GM12872 (cell line): ENCODE measurements at regions not wholly inside any gene's neighbourhood (a gene's known extent, or its start where the extent isn't known, plus 50 kb on each side); places are given as distances from the start of the nearest gene placed in this dataset.

Experiments used
- TF ChIP-seq, protein P1 (sequence below): IDR thresholded peaks from 3 replicates; pipeline ENCODE4 v1.5.1; 2011; ENCODE audit warnings: low read depth, mild to moderate bottlenecking, low read length, moderate library complexity; ENCODE audit not compliant: insufficient read depth

DNA sequence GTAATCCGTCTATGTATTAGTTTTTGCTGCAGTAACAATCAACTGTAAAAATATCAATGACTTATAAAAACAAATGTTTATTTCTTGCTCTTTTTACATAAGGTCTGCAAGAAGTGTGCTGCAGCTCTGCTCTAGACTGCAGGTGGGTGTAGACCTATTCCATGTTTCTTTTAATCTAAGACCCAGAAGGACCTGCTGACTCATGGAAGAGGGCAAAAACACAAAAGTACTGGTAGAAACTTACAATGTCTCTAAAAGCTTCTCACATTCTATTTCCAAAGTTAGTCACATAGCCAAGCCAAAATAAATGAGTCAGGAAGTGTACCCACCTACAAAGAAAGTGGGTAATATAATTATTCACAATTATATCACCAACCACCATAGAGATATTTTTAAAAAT, 435.9 kb upstream of the FAT3 start:
- TF ChIP-seq, protein P1, sequence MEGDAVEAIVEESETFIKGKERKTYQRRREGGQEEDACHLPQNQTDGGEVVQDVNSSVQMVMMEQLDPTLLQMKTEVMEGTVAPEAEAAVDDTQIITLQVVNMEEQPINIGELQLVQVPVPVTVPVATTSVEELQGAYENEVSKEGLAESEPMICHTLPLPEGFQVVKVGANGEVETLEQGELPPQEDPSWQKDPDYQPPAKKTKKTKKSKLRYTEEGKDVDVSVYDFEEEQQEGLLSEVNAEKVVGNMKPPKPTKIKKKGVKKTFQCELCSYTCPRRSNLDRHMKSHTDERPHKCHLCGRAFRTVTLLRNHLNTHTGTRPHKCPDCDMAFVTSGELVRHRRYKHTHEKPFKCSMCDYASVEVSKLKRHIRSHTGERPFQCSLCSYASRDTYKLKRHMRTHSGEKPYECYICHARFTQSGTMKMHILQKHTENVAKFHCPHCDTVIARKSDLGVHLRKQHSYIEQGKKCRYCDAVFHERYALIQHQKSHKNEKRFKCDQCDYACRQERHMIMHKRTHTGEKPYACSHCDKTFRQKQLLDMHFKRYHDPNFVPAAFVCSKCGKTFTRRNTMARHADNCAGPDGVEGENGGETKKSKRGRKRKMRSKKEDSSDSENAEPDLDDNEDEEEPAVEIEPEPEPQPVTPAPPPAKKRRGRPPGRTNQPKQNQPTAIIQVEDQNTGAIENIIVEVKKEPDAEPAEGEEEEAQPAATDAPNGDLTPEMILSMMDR: no peak

DNA sequence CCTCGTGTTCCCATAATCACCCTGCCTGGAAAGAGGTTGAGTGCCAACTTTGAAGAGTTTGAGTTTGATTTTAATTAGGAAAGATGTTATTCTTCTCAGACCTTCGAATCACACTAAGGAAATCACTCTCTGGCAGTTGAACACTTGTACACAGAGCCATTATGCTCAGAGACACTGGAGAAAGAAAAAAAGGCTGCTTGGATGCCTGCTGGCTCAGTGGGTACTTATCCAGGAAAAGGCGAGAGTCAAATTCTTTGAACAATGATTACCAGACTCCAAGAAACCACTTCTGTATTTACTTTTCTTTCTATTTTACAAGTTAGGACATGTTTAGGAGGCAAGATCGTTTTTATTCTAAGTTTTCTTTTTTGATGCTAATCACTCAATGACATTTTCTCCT, 438.5 kb upstream of the FAT3 start:
- TF ChIP-seq, protein P1: no peak

DNA sequence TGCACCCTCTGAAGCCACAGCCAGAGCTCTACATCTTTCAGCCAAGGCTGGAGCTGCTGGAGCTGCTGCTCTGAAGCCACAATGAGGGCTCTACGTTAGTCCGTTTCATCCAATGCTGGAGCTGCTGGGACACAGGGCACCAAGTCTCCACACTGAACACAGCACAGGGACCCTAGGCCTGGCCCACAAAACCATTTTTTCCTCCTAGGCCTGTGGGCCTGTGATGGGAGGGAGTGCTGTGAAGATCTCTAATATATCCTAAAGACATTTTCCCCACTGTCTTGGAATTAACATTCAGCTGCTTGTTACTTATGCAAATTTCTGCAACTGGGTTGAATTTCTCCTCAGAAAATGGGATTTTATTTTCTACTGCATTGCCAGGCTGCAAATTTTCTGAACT, 441.4 kb upstream of the FAT3 start:
- TF ChIP-seq, protein P1: no peak

DNA sequence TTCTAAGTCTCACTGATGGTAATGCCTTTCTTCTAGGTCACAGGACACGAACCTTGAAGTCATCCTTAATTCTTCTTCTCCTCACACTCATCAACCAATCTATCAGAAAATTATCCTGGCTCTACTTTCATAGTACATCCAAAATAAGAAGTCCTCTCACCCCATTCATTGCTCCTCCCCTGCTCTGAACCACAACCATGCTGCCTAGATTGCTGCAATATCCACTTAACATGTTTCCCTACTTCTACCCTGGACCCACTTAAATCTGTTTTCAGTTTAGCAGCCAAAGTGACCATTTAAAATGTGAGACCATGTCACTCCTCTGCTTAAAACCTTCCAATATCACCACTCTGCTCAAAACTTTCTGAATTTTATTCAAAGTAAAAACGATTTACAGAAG, 445.9 kb upstream of the FAT3 start:
- TF ChIP-seq, protein P1: no peak

DNA sequence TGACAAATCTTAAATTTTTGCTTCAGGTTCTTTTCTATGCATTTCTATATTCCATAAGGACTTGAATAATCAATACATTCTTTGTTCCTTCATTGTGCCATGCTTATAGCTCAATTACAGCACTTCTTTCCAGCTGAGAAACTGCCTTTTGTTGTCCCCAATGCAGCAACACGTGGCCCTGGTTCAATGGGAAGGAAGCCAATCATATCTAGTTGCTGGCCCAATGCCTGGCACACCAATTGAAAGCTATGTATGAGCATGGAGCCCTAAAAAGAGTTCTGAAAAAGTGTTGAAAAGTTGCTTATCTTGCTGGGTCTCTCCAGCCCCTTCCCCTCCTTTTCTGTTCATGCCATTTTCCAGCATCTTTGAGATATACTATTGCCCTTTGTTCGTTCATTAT, 448.0 kb upstream of the FAT3 start:
- TF ChIP-seq, protein P1: no peak

DNA sequence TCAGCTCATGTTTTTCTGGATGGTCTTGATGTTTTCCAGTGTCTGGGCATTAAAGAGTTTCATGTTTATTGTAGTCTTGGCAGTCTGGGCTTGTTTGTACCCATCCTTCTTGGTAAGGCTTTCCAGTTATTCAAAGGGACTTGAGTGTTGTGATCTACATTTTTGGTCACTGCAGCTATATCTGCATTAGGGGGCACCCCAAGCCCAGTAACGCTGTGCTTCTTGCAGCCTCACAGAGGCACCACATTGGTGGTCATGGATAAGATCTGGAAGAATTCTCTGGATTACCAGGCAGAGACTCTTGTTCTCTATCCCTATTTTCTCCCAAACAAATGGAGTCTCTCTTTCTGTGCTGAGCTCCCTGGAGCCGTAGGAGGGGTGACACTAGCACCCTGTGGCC, 451.5 kb upstream of the FAT3 start:
- TF ChIP-seq, protein P1: no peak

DNA sequence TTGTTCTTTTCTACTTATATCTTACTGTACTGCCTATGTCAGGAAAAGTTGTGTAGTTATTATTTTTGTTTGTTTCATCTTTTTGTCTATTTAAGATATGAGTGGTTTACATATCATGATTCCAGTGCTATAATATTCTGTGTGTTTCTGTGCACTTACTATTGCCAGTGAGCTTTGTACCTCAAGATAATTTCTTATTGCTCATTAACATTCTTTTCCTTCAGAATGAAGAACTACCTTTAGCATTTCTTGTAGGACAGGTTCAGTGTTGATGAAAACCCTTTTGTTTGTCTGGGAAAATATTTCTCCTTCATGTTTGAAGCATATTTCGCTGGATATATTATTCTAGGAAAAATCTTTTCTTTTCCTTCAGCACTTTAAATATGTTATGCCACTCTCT, 452.7 kb upstream of the FAT3 start:
- TF ChIP-seq, protein P1: no peak

DNA sequence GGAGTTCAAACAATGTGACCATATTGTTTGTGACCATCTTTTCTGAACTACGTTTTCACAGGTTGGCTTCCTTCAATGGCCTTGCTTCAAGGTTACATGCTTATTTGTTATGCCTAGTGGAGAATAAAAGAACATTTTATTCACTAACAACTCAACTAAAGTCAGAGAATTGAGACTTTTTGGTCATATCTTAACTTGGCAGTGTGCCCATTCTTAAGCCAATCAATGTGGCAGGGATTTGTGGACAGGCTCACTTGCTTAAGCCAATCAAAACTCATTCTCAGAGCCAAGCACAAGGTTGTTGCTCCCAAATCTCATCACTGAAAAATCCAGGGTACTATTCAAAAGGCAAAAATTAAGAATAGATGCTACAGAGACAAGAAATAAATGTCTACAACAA, 455.8 kb upstream of the FAT3 start:
- TF ChIP-seq, protein P1: no peak
